HL-60 (cell line): ENCODE measurements at regions not wholly inside any gene's neighbourhood (a gene's known extent, or its start where the extent isn't known, plus 50 kb on each side); places are given as distances from the start of the nearest gene placed in this dataset.

Source experiments
- GABPA ChIP-seq: IDR thresholded peaks from 2 replicates; pipeline ENCODE4 v1.6.1; 2012; ENCODE audit warnings: low read depth
- POLR2AphosphoS5 ChIP-seq: IDR thresholded peaks from 2 replicates; pipeline ENCODE4 v1.6.1; 2012; ENCODE audit warnings: low read depth
- SPI1 ChIP-seq: IDR thresholded peaks from 2 replicates; pipeline ENCODE4 v1.6.1; 2012; ENCODE audit warnings: low read depth, mild to moderate bottlenecking, borderline replicate concordance
- TF ChIP-seq, protein P1 (sequence below): IDR thresholded peaks from 2 replicates; pipeline ENCODE4 v1.6.1; 2012; ENCODE audit warnings: low read depth; ENCODE audit not compliant: insufficient replicate concordance
- TF ChIP-seq, protein P2 (sequence below): IDR thresholded peaks from one replicate; pipeline ENCODE4 v1.5.1; 2011; ENCODE audit warnings: low read length, control low read depth, inconsistent platforms; ENCODE audit not compliant: insufficient read depth

GRCh38 chr13:108528303-108528702 lies 101.1 kb upstream of the MYO16 start:
- TF ChIP-seq, protein P1, sequence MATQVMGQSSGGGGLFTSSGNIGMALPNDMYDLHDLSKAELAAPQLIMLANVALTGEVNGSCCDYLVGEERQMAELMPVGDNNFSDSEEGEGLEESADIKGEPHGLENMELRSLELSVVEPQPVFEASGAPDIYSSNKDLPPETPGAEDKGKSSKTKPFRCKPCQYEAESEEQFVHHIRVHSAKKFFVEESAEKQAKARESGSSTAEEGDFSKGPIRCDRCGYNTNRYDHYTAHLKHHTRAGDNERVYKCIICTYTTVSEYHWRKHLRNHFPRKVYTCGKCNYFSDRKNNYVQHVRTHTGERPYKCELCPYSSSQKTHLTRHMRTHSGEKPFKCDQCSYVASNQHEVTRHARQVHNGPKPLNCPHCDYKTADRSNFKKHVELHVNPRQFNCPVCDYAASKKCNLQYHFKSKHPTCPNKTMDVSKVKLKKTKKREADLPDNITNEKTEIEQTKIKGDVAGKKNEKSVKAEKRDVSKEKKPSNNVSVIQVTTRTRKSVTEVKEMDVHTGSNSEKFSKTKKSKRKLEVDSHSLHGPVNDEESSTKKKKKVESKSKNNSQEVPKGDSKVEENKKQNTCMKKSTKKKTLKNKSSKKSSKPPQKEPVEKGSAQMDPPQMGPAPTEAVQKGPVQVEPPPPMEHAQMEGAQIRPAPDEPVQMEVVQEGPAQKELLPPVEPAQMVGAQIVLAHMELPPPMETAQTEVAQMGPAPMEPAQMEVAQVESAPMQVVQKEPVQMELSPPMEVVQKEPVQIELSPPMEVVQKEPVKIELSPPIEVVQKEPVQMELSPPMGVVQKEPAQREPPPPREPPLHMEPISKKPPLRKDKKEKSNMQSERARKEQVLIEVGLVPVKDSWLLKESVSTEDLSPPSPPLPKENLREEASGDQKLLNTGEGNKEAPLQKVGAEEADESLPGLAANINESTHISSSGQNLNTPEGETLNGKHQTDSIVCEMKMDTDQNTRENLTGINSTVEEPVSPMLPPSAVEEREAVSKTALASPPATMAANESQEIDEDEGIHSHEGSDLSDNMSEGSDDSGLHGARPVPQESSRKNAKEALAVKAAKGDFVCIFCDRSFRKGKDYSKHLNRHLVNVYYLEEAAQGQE = no peak
- TF ChIP-seq, protein P2, sequence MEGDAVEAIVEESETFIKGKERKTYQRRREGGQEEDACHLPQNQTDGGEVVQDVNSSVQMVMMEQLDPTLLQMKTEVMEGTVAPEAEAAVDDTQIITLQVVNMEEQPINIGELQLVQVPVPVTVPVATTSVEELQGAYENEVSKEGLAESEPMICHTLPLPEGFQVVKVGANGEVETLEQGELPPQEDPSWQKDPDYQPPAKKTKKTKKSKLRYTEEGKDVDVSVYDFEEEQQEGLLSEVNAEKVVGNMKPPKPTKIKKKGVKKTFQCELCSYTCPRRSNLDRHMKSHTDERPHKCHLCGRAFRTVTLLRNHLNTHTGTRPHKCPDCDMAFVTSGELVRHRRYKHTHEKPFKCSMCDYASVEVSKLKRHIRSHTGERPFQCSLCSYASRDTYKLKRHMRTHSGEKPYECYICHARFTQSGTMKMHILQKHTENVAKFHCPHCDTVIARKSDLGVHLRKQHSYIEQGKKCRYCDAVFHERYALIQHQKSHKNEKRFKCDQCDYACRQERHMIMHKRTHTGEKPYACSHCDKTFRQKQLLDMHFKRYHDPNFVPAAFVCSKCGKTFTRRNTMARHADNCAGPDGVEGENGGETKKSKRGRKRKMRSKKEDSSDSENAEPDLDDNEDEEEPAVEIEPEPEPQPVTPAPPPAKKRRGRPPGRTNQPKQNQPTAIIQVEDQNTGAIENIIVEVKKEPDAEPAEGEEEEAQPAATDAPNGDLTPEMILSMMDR = no peak
- TF ChIP-seq POLR2AphosphoS5 (no peak), GABPA (no peak), SPI1 (no peak)
